RWPE1 (cell line): ENCODE measurements at regions not wholly inside any gene's neighbourhood (a gene's known extent, or its start where the extent isn't known, plus 50 kb on each side); places are given as distances from the start of the nearest gene placed in this dataset.
A peak's percentile ranks its signal among the peaks of the same experiment; 100 is the strongest.
"Not testable (repeated sequence)": the region's sequence is repeated elsewhere in the genome, so short reads cannot be mapped to it uniquely, and the experiment has no call there.

Experiments used
- CTCF ChIA-PET: fragments of 350-600 bp; sonication (Branson Sonifier 250); formaldehyde crosslinking; extraction: SDS; loops from one replicate; lab custom pipeline; 2021; lab: Yijun Ruan, JAX
- POLR2A ChIA-PET: fragments of 400-600 bp; formaldehyde crosslinking; extraction: SDS; loops from one replicate; lab custom pipeline; 2020; ENCODE audit warnings: antibody characterized with exemption; ENCODE audit not compliant: low non-redundant PET; lab: Yijun Ruan, JAX
- DNase-seq: peaks from one replicate; pipeline ENCODE4 v3.0.0; 2012; ENCODE audit warnings: low spot score
- H3K27ac ChIP-seq: fragments of 450-650 bp; 2 replicates; pipeline ENCODE4 v1.5.1; 2017
- TF ChIP-seq, protein P1 (sequence below): fragments of 450-650 bp; conservative IDR thresholded peaks from 2 replicates; pipeline ENCODE4 v1.5.1; 2017; ENCODE audit warnings: low read depth, mild to moderate bottlenecking

DNA sequence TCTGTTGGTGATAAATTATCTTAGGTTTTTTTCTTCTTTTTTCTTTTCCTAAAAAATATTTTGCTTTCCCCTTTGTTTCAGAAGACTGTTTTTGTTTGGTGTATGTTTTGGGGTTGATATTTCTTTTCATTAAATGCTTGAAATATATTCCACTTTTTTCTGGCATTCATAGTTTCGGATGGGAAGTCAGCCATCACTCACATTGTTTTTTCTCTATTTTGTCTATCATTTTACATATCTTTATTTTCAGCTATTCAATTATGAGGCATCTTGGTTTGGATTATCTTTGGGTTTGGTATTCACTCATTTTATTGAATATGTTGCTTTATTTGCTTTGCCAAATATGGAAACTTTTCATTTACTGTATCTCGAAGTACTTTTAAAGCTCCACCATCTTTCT, 600.5 kb upstream of the EYS start:
- POLR2A ChIA-PET = no interaction called here
- no peak overlapping the region for H3K27ac ChIP-seq
- TF ChIP-seq, protein P1, sequence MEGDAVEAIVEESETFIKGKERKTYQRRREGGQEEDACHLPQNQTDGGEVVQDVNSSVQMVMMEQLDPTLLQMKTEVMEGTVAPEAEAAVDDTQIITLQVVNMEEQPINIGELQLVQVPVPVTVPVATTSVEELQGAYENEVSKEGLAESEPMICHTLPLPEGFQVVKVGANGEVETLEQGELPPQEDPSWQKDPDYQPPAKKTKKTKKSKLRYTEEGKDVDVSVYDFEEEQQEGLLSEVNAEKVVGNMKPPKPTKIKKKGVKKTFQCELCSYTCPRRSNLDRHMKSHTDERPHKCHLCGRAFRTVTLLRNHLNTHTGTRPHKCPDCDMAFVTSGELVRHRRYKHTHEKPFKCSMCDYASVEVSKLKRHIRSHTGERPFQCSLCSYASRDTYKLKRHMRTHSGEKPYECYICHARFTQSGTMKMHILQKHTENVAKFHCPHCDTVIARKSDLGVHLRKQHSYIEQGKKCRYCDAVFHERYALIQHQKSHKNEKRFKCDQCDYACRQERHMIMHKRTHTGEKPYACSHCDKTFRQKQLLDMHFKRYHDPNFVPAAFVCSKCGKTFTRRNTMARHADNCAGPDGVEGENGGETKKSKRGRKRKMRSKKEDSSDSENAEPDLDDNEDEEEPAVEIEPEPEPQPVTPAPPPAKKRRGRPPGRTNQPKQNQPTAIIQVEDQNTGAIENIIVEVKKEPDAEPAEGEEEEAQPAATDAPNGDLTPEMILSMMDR = no peak
- CTCF ChIA-PET = interaction anchor here (0.6 kb wide), 1 partner anchor 153 kb away, joined by 4 read pairs; no protein-coding TSS in a partner anchor
- DNase-seq = no peak

DNA sequence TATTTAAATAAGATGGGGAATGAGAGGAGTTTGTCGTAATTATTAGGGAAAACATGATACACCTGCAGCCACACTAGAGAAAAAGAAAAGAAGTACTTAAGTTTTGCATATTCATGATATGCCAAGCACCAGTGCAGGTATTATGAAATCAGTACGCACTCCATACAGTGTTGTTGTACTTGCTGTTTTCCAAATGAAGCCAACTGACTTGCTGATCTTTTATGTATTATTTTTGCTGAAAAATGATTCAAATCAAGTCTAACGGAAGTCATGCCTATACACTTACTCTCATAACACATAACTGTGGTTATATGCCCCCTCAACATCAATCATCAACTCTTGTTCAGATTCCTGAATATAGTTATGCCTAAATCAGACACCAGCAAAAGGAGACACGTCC, 584.9 kb upstream of the EYS start:
- H3K27ac ChIP-seq = no peak overlapping the region
- DNase-seq = no peak
- TF ChIP-seq, protein P1 = no peak
- POLR2A ChIA-PET = no interaction called here
- CTCF ChIA-PET = no interaction called here

DNA sequence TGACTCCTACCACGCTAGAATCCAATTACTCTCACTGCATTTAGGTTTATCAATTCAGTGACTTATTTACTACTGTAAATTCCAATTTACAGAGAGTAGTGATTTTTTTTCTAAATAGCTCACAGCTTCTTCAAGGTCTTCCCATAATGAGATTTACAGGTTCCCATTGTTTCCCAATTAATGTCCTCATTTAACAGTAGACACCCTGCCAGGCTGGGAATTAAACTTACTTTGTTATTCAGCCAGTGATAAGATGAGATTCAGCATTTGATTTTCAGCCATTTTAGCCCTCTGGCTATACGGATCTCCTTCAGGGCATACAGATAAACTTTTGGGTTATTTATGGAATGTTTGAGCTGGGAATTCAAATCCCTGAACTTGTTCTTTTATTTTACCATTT, 582.9 kb upstream of the EYS start:
- no peak for DNase-seq
- TF ChIP-seq, protein P1 = no peak
- CTCF ChIA-PET = interaction anchor here (0.5 kb wide), 1 partner anchor 470 kb away, joined by 3 read pairs; no protein-coding TSS in a partner anchor
- no peak overlapping the region for H3K27ac ChIP-seq
- POLR2A ChIA-PET = no interaction called here

DNA sequence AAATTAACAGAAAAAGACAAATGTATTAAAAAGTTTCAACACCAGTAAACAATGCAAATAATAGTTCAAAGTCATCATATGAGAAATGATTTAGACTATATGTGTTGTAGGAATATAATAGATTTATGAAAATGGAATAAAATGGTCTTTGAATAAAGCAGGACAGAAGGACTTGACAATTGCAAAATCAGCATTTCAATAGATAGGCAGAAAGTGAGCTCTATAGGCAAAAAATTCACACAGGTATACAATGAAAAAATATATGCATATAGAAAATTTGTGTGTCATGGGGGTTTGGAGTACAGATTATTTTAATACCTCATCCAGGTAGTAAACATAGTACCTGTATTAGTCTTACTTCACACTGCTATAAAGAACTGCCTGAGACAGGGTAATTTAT, 571.1 kb upstream of the EYS start:
- TF ChIP-seq, protein P1 = no peak
- POLR2A ChIA-PET = no interaction called here
- H3K27ac ChIP-seq = no peak overlapping the region
- DNase-seq = no peak
- CTCF ChIA-PET = no interaction called here

DNA sequence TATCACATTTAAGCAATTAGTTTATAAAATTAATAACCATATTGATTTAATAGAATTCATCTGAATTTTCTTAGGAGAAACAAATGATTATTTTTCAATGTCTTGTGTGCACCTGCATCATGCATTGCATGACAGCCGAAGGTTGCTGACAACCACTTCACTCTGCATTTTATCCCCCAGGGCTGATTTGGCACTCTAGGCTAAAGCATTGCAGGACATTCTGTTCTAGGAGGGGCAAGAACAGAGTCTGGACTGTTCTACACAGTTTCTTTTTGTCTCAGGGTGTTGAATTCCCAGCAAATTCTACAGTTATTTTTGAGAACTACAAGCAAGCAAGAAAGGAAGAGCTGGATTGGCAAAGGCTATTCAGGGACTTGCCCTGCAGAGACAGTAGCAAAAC, 570.4 kb upstream of the EYS start:
- CTCF ChIA-PET = no interaction called here
- DNase-seq = no peak
- TF ChIP-seq, protein P1 = no peak
- POLR2A ChIA-PET = no interaction called here
- no peak overlapping the region for H3K27ac ChIP-seq

DNA sequence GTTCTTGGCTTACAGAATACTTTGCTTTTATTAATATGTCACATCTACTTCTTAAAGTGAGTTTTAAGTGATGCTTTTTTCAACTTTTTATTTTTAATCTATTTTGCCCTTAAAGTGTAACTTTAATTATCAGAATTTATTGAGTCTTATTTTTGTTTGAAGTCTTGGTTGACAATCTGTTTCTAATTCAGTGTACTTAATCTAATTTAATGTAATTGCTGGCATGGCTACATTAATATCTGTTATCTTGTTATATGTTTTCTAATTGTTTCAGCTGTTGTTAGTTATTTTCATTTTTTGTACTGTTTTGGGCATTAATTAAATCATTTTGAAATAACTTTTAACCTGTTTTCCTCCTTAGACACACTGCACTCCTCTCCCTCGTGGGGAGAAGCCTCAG, 558.7 kb upstream of the EYS start:
- DNase-seq = no peak
- CTCF ChIA-PET = no interaction called here
- TF ChIP-seq, protein P1 = no peak
- H3K27ac ChIP-seq = no peak overlapping the region
- POLR2A ChIA-PET = no interaction called here

DNA sequence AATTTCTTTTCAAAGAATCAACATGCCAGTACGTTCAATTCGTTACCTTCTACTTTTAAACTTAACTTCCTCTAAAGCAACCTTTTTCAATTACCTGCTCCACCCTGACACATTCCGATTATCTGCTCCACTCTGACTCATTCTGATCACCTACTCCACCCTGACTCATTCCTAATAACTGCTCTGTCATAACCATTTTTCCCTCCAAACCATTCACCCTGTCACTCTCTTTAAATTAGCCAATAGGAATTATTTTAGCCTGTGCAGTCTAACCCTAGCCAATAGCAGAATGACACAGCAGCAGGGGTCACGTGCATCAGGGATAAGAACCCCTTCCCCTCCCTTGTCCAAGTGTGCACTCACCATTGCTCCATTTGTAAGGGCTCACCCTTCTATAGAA, 557.4 kb upstream of the EYS start:
- H3K27ac ChIP-seq = no peak overlapping the region
- ChIA-PET POLR2A (no interaction called here), CTCF (no interaction called here)
- TF ChIP-seq, protein P1 = no peak
- peak; percentile 1 for DNase-seq

DNA sequence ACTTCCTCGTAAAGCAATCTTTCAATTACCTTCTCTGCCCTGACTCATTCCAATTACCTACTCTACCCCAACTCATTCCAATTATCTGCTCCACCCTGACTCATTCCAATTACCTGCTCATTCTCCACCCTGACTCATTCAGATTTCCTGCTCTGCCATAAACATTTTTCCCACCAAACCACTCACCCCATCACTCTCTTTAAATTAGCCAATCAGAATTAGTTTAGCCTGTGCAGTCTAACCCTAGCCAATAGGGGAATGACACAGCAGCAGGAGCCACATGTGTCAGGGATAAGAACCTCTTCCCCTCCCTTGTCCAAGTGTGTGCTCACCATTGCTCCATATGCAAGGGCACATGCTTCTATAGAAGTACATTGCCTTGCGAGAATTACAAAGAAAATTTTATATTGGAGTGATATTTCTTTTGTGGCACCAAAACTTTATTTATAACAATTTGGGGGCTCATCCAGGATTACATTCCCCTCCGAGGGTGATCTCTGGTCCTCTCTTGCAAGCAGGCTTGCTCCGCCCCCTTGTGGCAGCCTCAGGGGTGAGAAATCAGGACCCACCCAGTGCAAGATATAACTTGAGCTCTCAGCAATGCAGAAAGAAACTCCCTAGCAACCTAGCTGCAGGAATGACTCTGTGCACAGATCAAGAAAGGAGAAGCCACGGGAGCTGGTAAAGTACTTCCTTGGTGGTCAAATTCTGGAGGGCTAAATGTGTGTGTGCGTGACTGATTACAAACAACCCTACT, 551.9 kb upstream of the EYS start:
- H3K27ac ChIP-seq, DNase-seq, POLR2A ChIA-PET: not testable (repeated sequence)
- CTCF ChIA-PET = interaction anchor here (0.6 to 0.7 kb wide), 2 partner anchors 31 to 341 kb away, joined by 3 to 5 read pairs; no protein-coding TSS in a partner anchor
